HG03565 (cell line): ENCODE measurements at regions not wholly inside any gene's neighbourhood (a gene's known extent, or its start where the extent isn't known, plus 50 kb on each side); places are given as distances from the start of the nearest gene placed in this dataset.
A peak's percentile ranks its signal among the peaks of the same experiment; 100 is the strongest.

ENCODE experiments used
- ATAC-seq: cut with Tn5 transposase; IDR thresholded peaks from one replicate; pipeline ENCODE4 v1.9.1; 2021; ENCODE audit warnings: mild to moderate bottlenecking, moderate library complexity; ENCODE audit not compliant: unreplicated experiment

- ATAC-seq: no peak
Observed at GRCh38 chr5:44868541-44868940, 59.8 kb downstream of the MRPS30 start.

GRCh38 chr5:44869928-44870327 lies 61.2 kb downstream of the MRPS30 start:
- ATAC-seq: no peak

GRCh38 chr5:44870430-44870829 lies 61.7 kb downstream of the MRPS30 start:
- no peak for ATAC-seq

- ATAC-seq: no peak
Observed at GRCh38 chr5:44871401-44871800, 62.7 kb downstream of the MRPS30 start.

- ATAC-seq: peak; percentile 100
Observed at GRCh38 chr5:44875661-44876605, 67.2 kb downstream of the MRPS30 start.

- ATAC-seq: no peak
Observed at GRCh38 chr5:44881266-44881665, 72.5 kb downstream of the MRPS30 start.

GRCh38 chr5:44884036-44884435 lies 75.3 kb downstream of the MRPS30 start:
- ATAC-seq: no peak

GRCh38 chr5:44885903-44886302 lies 77.2 kb downstream of the MRPS30 start:
- ATAC-seq: peak; percentile 94

- peak; percentile 52 for ATAC-seq
Observed at GRCh38 chr5:44887722-44888121, 79.0 kb downstream of the MRPS30 start.

GRCh38 chr5:44888435-44888834 lies 79.7 kb downstream of the MRPS30 start:
- no peak for ATAC-seq

- no peak for ATAC-seq
Observed at GRCh38 chr5:44891116-44891515, 82.4 kb downstream of the MRPS30 start.

- no peak for ATAC-seq
Observed at GRCh38 chr5:44900273-44900954, 91.7 kb downstream of the MRPS30 start.

- no peak for ATAC-seq
Observed at GRCh38 chr5:44907396-44907795, 98.6 kb downstream of the MRPS30 start.

- ATAC-seq: no peak
Observed at GRCh38 chr5:44909004-44909403, 100.3 kb downstream of the MRPS30 start.

GRCh38 chr5:44911501-44911900 lies 102.8 kb downstream of the MRPS30 start:
- no peak for ATAC-seq

- ATAC-seq: no peak
Observed at GRCh38 chr5:44914221-44914620, 105.5 kb downstream of the MRPS30 start.

- ATAC-seq: no peak
Observed at GRCh38 chr5:44919560-44919959, 110.8 kb downstream of the MRPS30 start.

GRCh38 chr5:44927115-44927733 lies 118.5 kb downstream of the MRPS30 start:
- no peak for ATAC-seq

GRCh38 chr5:44932922-44933585 lies 124.3 kb downstream of the MRPS30 start:
- peak; percentile 97 for ATAC-seq

GRCh38 chr5:44933686-44934085 lies 124.9 kb downstream of the MRPS30 start:
- no peak for ATAC-seq

GRCh38 chr5:44935262-44935661 lies 126.5 kb downstream of the MRPS30 start:
- peak; percentile 23 for ATAC-seq
